IMR-90 (cell line): ENCODE measurements at regions not wholly inside any gene's neighbourhood (a gene's known extent, or its start where the extent isn't known, plus 50 kb on each side); places are given as distances from the start of the nearest gene placed in this dataset.

Experiments
- CTCF ChIP-seq: conservative IDR thresholded peaks from 2 replicates; pipeline ENCODE4 v1.5.1; 2012; ENCODE audit warnings: mild to moderate bottlenecking, low read depth, low read length, improper control_type of control experiment
- RFX5 ChIP-seq: IDR thresholded peaks from 2 replicates; pipeline ENCODE4 v1.8.0; 2012; ENCODE audit warnings: low read depth, mild to moderate bottlenecking, low read length, moderate library complexity

- TF ChIP-seq CTCF (no peak), RFX5 (no peak)
Measured at GRCh38 chr15:62758126-62758951, 284.2 kb upstream of the TPM1 start.
